K562 (cell line): ENCODE measurements at regions not wholly inside any gene's neighbourhood (a gene's known extent, or its start where the extent isn't known, plus 50 kb on each side); places are given as distances from the start of the nearest gene placed in this dataset.

Experiments
- JUN ChIP-seq, 2 experiments: sonication (generic) in 1 of 2; formaldehyde crosslinking in 1 of 2; IDR thresholded peaks; 2 replicates each; pipeline versions ENCODE4 v1.6.1 to v1.8.0; 2012 to 2022; ENCODE audit warnings: borderline replicate concordance in 2 of 2, mild to moderate bottlenecking in 2 of 2, improper control_type of control experiment in 1 of 2, low read depth in 1 of 2, low read length in 1 of 2, missing genetic modification reagents in 1 of 2
- SREBF2 ChIP-seq: sonication (generic); formaldehyde crosslinking; IDR thresholded peaks from 2 replicates; pipeline ENCODE4 v1.4.0; 2020; ENCODE audit warnings: mild to moderate bottlenecking, missing genetic modification reagents
- ZNF561 ChIP-seq: fragments of 450-650 bp; formaldehyde crosslinking; conservative IDR thresholded peaks from 2 replicates; pipeline ENCODE4 v1.4.0; 2020; ENCODE audit warnings: mild to moderate bottlenecking, moderate library complexity

- TF ChIP-seq ZNF561 (no peak), JUN (IDR thresholded peaks at IDR 0.05; ENCODE audit: borderline replicate concordance, low read depth, low read length) (no peak), JUN (CRISPR knock-in tag; IDR thresholded peaks at IDR 0.05; ENCODE audit: borderline replicate concordance) (no peak), SREBF2 (no peak)
Measured at GRCh38 chr3:18189282-18190050, 235.7 kb downstream of the SATB1 start.
